Fibroblast of lung (primary cell): ENCODE measurements at regions not wholly inside any gene's neighbourhood (a gene's known extent, or its start where the extent isn't known, plus 50 kb on each side); places are given as distances from the start of the nearest gene placed in this dataset.

Experiments
- DNase-seq, 2 donors: peaks; one replicate each; pipeline versions ENCODE4 v3.0.0 to v3.0.0-alpha.2; 2010; ENCODE audit warnings: low read depth in 2 of 2
- H2AFZ ChIP-seq: 2 replicates; pipeline ENCODE4 v1.5.1; 2012; ENCODE audit warnings: low read length, control low read depth, inconsistent platforms
- H3K27ac ChIP-seq: 2 replicates; pipeline ENCODE4 v1.5.1; 2011; ENCODE audit warnings: low read length, control low read depth; ENCODE audit not compliant: insufficient read depth
- H3K27me3 ChIP-seq: 2 replicates; pipeline ENCODE4 v1.5.1; 2011; ENCODE audit warnings: mild to moderate bottlenecking, low read length; ENCODE audit not compliant: control insufficient read depth, insufficient read depth
- H3K36me3 ChIP-seq: 2 replicates; pipeline ENCODE4 v1.5.1; 2011; ENCODE audit warnings: low read length; ENCODE audit not compliant: control insufficient read depth, insufficient read depth
- H3K4me1 ChIP-seq: 2 replicates; pipeline ENCODE4 v1.5.1; 2011; ENCODE audit warnings: low read length; ENCODE audit not compliant: control insufficient read depth, insufficient read depth; ENCODE audit errors: extremely low read depth
- H3K4me2 ChIP-seq: 2 replicates; pipeline ENCODE4 v1.5.1; 2011; ENCODE audit warnings: low read length, control low read depth; ENCODE audit not compliant: insufficient read depth; ENCODE audit errors: extremely low read depth
- H3K4me3 ChIP-seq, 4 experiments: fragments of 200-600 bp in 1 of 4; sonication (generic) in 1 of 4; replicated peaks in 1 of 4; 2 replicates each; pipeline ENCODE4 v1.5.1; 2011 to 2016; ENCODE audit warnings: low read length in 4 of 4, low read depth in 3 of 4, mild to moderate bottlenecking in 3 of 4, control low read depth in 2 of 4, inconsistent platforms in 1 of 4, mixed read lengths in 1 of 4; ENCODE audit not compliant: insufficient read depth in 1 of 4; ENCODE audit errors: control extremely low read depth in 1 of 4
- H3K79me2 ChIP-seq: 2 replicates; pipeline ENCODE4 v1.5.1; 2012; ENCODE audit warnings: mild to moderate bottlenecking, low read length, inconsistent platforms; ENCODE audit not compliant: control insufficient read depth, insufficient read depth
- H3K9ac ChIP-seq: 2 replicates; pipeline ENCODE4 v1.5.1; 2011; ENCODE audit warnings: mild to moderate bottlenecking, low read length, control low read depth; ENCODE audit not compliant: insufficient read depth
- H3K9me3 ChIP-seq: 2 replicates; pipeline ENCODE4 v1.5.1; 2012; ENCODE audit warnings: low read depth, low read length; ENCODE audit not compliant: control insufficient read depth, insufficient read depth
- H4K20me1 ChIP-seq: 2 replicates; pipeline ENCODE4 v1.5.1; 2011; ENCODE audit warnings: low read length; ENCODE audit not compliant: control insufficient read depth, insufficient read depth; ENCODE audit errors: extremely low read depth
- CTCF ChIP-seq, 2 donors: IDR thresholded peaks in 1 of 2; conservative IDR thresholded peaks in 1 of 2; 1 replicate in 1 of 2; 2 replicates in 1 of 2; pipeline ENCODE4 v1.5.1; 2011 to 2012; ENCODE audit warnings: low read length in 2 of 2, control low read depth in 1 of 2, inconsistent platforms in 1 of 2, low read depth in 1 of 2, mild to moderate bottlenecking in 1 of 2
- EZH2 ChIP-seq: IDR thresholded peaks from 2 replicates; pipeline ENCODE4 v1.5.1; 2012; ENCODE audit warnings: low read length, control low read depth, mild to moderate bottlenecking; ENCODE audit errors: missing control alignments

GRCh38 chr16:88312732-88313131, 70.0 kb upstream of the ZNF469 start:
- Histone ChIP-seq H3K4me1 (peaks cover 5% of the 10 kb centered on the region), H3K4me2 (no peak overlapping the region), H3K9me3 (no peaks in the 10 kb centered on the region), H3K27me3 (no peaks in the 10 kb centered on the region), H2AFZ (no peak overlapping the region), H3K9ac (no peak overlapping the region), H4K20me1 (no peaks in the 10 kb centered on the region), H3K27ac (no peak overlapping the region), H3K4me3 (no peak overlapping the region), H3K79me2 (no peaks in the 10 kb centered on the region), H3K36me3 (no peaks in the 10 kb centered on the region)
- TF ChIP-seq CTCF (conservative IDR thresholded peaks at IDR 0.05 in 1 of 2, IDR thresholded peaks at IDR 0.05 in 1 of 2; ENCODE audit: low read depth in 1 of 2, low read length in 2 of 2) (no peak), EZH2 (no peak)
- no peak for DNase-seq

- H3K9me3 ChIP-seq = no peaks in the 10 kb centered on the region
- peaks cover 7% of the 10 kb centered on the region for H3K4me1 ChIP-seq
- no peak for DNase-seq
- H3K36me3 ChIP-seq = no peaks in the 10 kb centered on the region
- H3K4me2 ChIP-seq = no peak overlapping the region
- no peaks in the 10 kb centered on the region for H4K20me1 ChIP-seq
- no peaks in the 10 kb centered on the region for H3K27me3 ChIP-seq
- H3K9ac ChIP-seq = no peak overlapping the region
- H3K27ac ChIP-seq = no peak overlapping the region
- no peak overlapping the region for H3K4me3 ChIP-seq
- H3K79me2 ChIP-seq = no peaks in the 10 kb centered on the region
- H2AFZ ChIP-seq = no peak overlapping the region
- no peak for TF ChIP-seq CTCF (conservative IDR thresholded peaks at IDR 0.05 in 1 of 2, IDR thresholded peaks at IDR 0.05 in 1 of 2; ENCODE audit: low read depth in 1 of 2, low read length in 2 of 2)
- TF ChIP-seq EZH2 = no peak
These were observed 67.7 kb upstream of the ZNF469 start for GRCh38 chr16:88314991-88315542.

- H3K79me2 ChIP-seq = no peaks in the 10 kb centered on the region
These were observed 67.1 kb upstream of the ZNF469 start for GRCh38 chr16:88315543-88316105.

More at GRCh38 chr16:88315543-88316105, 67.1 kb upstream of the ZNF469 start:
- Histone ChIP-seq H3K4me3 (no peak overlapping the region), H4K20me1 (no peaks in the 10 kb centered on the region), H2AFZ (no peak overlapping the region), H3K4me1 (peaks cover 7% of the 10 kb centered on the region), H3K27ac (no peak overlapping the region), H3K4me2 (no peak overlapping the region), H3K9me3 (no peaks in the 10 kb centered on the region), H3K36me3 (no peaks in the 10 kb centered on the region), H3K27me3 (no peaks in the 10 kb centered on the region), H3K9ac (no peak overlapping the region)
- DNase-seq = peak; percentile 62 to 76
- TF ChIP-seq CTCF (conservative IDR thresholded peaks at IDR 0.05 in 1 of 2, IDR thresholded peaks at IDR 0.05 in 1 of 2; ENCODE audit: low read depth in 1 of 2, low read length in 2 of 2) (no peak), EZH2 (no peak)
